ENCODE measurements at regions not wholly inside any gene's neighbourhood (a gene's known extent, or its start where the extent isn't known, plus 50 kb on each side); places are given as distances from the start of the nearest gene placed in this dataset.
A peak's percentile ranks its signal among the peaks of the same experiment; 100 is the strongest.

DNA sequence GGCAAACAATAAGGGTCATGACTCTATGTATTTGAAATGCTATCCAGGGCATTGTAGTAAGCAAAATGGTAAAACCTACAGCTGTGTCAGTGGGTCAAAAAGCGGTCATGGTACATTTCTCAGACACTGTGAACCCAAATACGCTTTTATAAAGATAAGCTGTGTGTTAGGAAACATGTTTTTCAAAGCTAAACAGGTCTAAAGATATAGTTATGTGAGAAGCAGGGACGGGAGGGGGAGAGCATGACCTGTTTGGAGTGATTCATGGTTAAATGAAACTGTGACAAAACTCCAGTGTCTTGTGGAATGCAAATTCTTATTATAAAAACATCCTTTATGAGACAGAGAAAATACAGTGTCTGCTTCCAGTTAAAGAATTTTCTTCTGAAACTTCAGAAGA is 205.4 kb upstream of the BMP2 start:
- no peak for DNase-seq
- Histone ChIP-seq H3K4me1 (no peaks in the 10 kb centered on the region), H3K4me3 (no peak overlapping the region), H3K9me3 (no peaks in the 10 kb centered on the region), H3K27ac (no peak overlapping the region), H3K36me3 (no peaks in the 10 kb centered on the region), H3K27me3 (no peaks in the 10 kb centered on the region)
- TF ChIP-seq POLR2AphosphoS5 (IDR thresholded peaks at IDR 0.05): no peak
- TF ChIP-seq, protein P1, sequence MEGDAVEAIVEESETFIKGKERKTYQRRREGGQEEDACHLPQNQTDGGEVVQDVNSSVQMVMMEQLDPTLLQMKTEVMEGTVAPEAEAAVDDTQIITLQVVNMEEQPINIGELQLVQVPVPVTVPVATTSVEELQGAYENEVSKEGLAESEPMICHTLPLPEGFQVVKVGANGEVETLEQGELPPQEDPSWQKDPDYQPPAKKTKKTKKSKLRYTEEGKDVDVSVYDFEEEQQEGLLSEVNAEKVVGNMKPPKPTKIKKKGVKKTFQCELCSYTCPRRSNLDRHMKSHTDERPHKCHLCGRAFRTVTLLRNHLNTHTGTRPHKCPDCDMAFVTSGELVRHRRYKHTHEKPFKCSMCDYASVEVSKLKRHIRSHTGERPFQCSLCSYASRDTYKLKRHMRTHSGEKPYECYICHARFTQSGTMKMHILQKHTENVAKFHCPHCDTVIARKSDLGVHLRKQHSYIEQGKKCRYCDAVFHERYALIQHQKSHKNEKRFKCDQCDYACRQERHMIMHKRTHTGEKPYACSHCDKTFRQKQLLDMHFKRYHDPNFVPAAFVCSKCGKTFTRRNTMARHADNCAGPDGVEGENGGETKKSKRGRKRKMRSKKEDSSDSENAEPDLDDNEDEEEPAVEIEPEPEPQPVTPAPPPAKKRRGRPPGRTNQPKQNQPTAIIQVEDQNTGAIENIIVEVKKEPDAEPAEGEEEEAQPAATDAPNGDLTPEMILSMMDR (IDR thresholded peaks at IDR 0.05): no peak
- TF ChIP-seq POLR2A (IDR thresholded peaks at IDR 0.05): no peak
- TF ChIP-seq EP300 (IDR thresholded peaks at IDR 0.05): no peak
- ATAC-seq (ENCODE audit: low FRiP score in 2 of 2): no peak
- WGBS, 2 donors: 54 to 55% methylated on average over 3 of the region's 3 CpGs

DNA sequence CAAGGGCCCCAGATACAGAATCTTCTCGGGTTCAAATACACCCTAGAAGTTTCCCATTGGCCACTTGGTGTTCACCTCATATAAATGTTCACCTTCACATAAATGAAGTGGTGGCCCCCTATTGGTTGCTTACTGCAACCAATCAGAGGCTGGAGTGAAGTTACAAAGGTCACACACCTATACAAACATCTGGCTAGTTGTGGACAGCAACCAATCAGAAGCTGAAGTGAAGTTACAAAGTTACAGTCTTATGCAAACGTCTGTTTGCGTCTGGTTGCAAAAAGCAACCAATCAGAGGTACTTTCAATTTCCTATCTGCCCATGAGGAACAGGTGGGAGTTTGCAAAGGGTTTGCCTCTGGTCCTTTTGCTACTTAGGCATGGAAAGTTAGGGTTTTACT is 206.5 kb upstream of the BMP2 start:
- no peak overlapping the region for H3K4me3 ChIP-seq
- no peak for ATAC-seq (ENCODE audit: low FRiP score in 2 of 2)

DNA sequence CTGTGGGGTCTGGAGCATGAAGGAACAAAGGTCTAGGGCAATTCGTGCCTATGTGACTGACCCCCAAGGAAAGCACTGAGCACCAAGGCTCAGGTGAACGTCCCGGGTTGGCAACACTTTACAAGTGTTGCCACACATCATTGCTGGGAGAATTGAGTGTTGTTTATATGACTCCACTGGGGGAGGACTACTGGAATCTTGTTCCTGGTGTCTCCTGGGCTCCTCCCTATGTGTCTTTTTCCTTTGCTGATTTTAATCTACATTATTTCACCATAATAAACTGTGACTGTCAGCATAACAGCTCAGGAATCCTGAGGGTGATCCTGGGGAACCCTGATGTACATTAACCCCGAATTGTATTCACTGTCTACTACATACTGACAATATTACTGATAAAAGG is 207.7 kb upstream of the BMP2 start:
- TF ChIP-seq EP300 (IDR thresholded peaks at IDR 0.05): no peak
- TF ChIP-seq, protein P1 (IDR thresholded peaks at IDR 0.05): no peak
- TF ChIP-seq POLR2A (IDR thresholded peaks at IDR 0.05): no peak
- no peak for TF ChIP-seq POLR2AphosphoS5 (IDR thresholded peaks at IDR 0.05)
- Histone ChIP-seq H3K4me1 (no peaks in the 10 kb centered on the region), H3K27me3 (no peaks in the 10 kb centered on the region), H3K27ac (no peak overlapping the region), H3K36me3 (no peaks in the 10 kb centered on the region), H3K9me3 (no peaks in the 10 kb centered on the region), H3K4me3 (no peak overlapping the region)
- WGBS, 2 donors: 76 to 84% methylated on average over 4 of the region's 4 CpGs
- DNase-seq (no peak), ATAC-seq (ENCODE audit: low FRiP score in 2 of 2) (no peak)

More for the DNA sequence above, 206.5 kb upstream of the BMP2 start:
- Histone ChIP-seq H3K9me3 (no peaks in the 10 kb centered on the region), H3K27ac (no peak overlapping the region), H3K36me3 (no peaks in the 10 kb centered on the region), H3K27me3 (no peaks in the 10 kb centered on the region), H3K4me1 (no peaks in the 10 kb centered on the region)
- 89 to 92% methylated on average over 3 of the region's 3 CpGs for WGBS, 2 donors
- no peak for TF ChIP-seq EP300 (IDR thresholded peaks at IDR 0.05)
- no peak for TF ChIP-seq POLR2AphosphoS5 (IDR thresholded peaks at IDR 0.05)
- TF ChIP-seq, protein P1 (IDR thresholded peaks at IDR 0.05): no peak
- TF ChIP-seq POLR2A (IDR thresholded peaks at IDR 0.05): no peak
- DNase-seq: no peak

DNA sequence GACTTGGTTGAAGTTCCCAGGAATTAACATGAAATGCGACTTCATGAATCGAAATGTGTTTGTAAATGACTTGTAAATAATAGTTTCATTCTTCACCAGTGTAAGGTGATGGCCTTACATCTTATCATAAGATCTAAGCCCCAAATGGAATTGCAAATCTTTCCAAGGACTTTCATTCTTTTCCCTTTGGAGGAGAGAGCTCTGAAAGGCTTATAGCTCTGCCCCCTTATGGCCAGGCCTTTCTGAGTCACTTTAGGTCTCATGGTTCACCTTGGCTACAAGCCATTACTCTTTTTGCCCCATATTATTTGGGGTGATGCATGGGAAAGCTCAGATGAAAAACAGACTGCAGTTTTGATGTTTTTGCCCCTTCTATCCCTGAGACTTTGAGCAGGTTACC is 209.1 kb upstream of the BMP2 start:
- 81 to 97% methylated on average over 2 of the region's 2 CpGs for WGBS, 2 donors
- no peak for TF ChIP-seq POLR2AphosphoS5 (IDR thresholded peaks at IDR 0.05)
- TF ChIP-seq, protein P1 (IDR thresholded peaks at IDR 0.05): no peak
- TF ChIP-seq EP300 (IDR thresholded peaks at IDR 0.05): no peak
- no peaks in the 10 kb centered on the region for H3K27me3 ChIP-seq
- no peaks in the 10 kb centered on the region for H3K4me1 ChIP-seq
- no peak overlapping the region for H3K4me3 ChIP-seq
- no peak for ATAC-seq (ENCODE audit: low FRiP score in 2 of 2)
- H3K36me3 ChIP-seq: no peaks in the 10 kb centered on the region
- DNase-seq: no peak
- H3K9me3 ChIP-seq: no peaks in the 10 kb centered on the region
- H3K27ac ChIP-seq: no peak overlapping the region

DNA sequence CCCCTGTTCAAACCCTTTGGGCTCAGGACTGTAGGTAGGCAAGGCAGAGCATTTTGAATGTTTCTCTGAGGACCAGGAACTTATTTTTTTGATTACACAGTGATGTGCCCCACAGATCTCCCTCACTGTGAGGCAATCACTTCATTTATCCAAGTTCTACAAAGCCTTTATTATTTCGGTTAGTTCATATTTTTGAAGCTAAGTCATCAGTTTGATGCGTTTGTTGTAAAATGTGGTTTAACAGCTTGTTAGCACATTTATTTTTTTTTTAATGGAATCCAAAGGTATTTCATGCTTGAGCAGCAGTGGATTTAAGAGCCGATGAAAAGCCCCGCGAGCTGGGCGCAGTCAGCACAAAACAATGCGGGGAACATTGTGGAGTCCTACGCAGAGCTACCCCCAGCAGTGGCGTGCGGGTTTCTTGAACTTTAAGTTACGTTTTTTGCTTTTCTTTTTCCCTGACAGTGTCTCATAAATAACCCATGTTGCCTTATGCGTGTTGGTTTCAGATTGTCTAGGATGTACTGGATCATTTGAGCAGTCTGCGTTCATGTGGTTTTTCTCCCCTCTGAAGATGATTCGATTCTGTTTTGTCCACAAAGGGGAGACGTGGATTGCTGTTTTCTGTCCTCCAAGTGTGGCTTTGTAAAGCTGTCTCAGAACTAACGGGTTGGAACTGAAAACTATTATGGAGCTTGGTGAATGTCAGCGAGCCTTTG is 233.6 kb upstream of the BMP2 start:
- ATAC-seq (ENCODE audit: low FRiP score in 2 of 2) (no peak), DNase-seq (no peak)
- no peaks in the 10 kb centered on the region for H3K27me3 ChIP-seq
- H3K4me1 ChIP-seq: peaks cover 0 to 4% (median 0%) of the 10 kb centered on the region in 4 donors
- peak overlapping the region in 3 of 4 donors; percentile 1 to 42 (median 4) for H3K27ac ChIP-seq
- 66% methylated on average over 17 of the region's 17 CpGs for WGBS, 2 donors
- no peaks in the 10 kb centered on the region for H3K36me3 ChIP-seq
- H3K4me3 ChIP-seq: no peak overlapping the region
- TF ChIP-seq EP300 (IDR thresholded peaks at IDR 0.05): no peak
- no peak for TF ChIP-seq POLR2A (IDR thresholded peaks at IDR 0.05)
- no peak for TF ChIP-seq POLR2AphosphoS5 (IDR thresholded peaks at IDR 0.05)
- H3K9me3 ChIP-seq: no peaks in the 10 kb centered on the region

Data from upper lobe of left lung (tissue), 6 donors.